Activated T-cell treated with anti-CD3 and anti-CD28 coated beads for 1 hour (primary cell): ENCODE measurements at regions not wholly inside any gene's neighbourhood (a gene's known extent, or its start where the extent isn't known, plus 50 kb on each side); places are given as distances from the start of the nearest gene placed in this dataset.
"Not testable (repeated sequence)": the region's sequence is repeated elsewhere in the genome, so short reads cannot be mapped to it uniquely, and the experiment has no call there.

Source experiments
- DNase-seq: peaks from one replicate; pipeline ENCODE4 v3.0.0-alpha.2; 2020; ENCODE audit warnings: low read depth

DNA sequence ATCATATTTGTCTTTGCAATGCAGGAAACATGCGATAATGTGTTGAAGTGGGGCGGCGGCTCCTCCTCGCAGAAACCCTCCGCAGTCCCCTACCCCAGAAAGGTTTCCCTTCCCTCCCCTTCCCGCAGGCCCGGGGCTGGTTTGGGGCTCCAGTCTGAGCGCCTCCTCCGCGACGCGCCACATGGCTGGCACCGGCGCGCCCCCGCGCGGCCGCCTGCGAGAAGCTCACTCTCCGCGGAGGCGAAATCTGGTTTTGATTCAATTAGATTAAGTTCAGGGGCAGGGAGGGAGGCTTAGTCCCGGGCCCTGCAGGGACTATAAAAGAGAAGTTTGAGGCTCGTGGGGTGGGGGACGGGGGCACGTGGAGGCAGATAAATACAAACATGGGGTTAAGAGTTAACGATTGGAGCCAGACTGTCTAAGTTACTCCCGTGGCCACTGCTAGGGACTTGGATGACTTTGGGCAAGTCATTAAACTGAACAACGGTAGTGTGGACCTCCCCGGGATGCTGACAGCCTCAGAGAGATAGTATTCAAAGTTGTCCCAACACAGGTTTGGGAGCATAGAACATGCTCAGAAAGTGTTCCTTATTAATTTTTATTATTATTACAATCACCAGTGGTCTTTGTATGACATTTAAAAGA, 69.4 kb downstream of the MSX2 start:
- DNase-seq: peak; percentile 25

DNA sequence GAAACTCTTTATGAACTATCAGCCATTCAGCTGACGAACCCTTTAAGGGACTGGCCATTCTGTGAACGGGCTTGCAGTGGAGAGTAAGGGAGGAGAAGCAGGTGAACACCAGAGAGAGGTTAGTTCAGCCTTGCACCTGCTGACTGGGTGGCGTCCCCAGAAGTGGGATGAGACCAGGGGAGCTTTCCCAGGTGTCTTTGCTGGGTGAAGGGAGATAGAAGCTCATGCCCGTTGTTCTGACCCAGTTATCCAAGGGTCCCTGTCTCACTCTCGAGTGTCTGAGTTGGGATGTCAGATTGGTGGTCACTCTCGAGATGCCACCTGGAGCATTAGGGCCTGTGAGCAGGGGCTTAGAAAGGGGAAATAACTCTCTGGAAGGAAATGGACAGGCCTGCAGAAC, 68.7 kb downstream of the MSX2 start:
- DNase-seq: no peak

DNA sequence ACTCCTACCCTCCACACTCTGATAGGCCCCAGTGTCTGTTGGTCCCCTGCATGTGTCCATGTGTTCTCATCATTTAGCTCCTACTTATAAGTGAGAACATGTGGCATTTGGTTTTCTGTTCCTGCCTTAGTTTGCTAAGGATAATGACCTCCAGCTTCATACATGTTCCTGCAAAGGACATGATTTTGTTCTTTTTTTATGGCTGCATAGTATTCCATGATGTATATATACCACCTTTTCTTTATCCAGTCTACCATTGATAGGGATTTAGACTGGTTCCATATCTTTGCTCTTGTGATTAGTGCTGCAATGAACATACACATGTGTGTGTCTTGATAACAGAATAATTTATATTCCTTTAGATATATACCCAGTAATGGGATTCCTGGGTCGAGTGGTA, 67.9 kb downstream of the MSX2 start:
- DNase-seq: not testable (repeated sequence)

DNA sequence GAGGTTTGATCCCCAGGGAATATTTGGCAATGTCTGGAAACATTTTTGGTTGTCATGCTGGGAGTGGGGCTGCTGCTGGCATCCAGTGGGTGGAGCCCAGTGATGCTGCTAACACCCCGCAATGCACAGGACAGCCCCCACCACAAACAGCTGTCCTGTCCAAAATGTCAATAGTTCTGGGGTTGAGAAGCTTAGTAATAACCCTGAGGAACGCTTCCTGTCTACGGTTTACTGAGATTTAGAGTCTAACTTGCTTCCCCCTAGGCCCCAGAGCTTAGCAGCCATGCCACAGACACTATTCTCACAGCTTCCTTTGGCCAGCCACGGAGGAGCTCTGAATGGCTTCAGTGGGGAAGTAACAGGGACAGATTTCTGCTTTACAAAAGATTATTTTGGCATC, 66.5 kb downstream of the MSX2 start:
- no peak for DNase-seq

DNA sequence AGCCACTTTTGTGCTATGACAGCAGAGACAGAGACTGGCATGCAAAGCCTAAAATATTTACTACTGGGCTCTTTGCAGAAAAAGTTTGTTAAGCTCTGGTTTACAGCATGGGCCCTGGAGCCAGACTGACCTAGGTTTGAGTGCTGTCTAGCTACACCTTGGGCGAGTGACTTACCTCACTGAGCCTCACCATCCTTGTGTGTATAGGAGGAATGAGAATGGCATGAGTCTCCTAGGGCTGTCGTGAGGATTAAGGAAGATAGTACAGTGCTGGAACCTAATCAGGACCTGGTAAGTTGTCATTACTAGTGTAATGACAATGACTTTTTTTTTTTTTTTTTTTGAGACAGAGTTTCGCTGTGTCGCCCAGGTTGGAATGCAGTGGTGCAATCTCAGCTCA, 65.2 kb downstream of the MSX2 start:
- DNase-seq: no peak

DNA sequence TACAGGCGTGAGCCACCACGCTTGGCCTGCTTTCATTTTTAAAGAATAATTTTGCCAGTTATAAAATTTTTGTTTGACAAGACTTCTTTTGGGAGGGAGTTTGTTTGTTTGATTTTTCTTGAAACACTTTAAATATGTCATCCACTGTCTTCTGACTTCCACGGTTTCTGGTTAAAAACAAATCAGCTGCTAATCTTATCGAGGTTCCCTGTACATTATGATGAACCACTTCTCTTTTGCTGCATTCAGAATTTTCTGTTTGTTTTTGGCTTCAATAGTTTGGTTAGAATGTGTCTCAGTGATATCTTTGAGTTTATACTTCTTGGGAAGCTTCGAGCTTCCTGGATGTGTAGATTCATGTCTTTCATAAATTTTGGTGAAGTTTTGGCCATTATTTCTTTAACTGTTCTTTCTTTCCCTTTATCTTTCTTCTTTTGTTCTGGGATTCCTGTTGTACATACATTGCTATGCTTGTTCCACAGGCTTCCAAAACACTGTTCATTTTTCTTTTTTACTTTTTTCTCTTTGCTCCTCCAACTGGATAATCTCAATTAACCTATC, 60.8 kb downstream of the MSX2 start:
- no peak for DNase-seq
